Gastroesophageal sphincter (tissue), 3 donors: ENCODE measurements at regions not wholly inside any gene's neighbourhood (a gene's known extent, or its start where the extent isn't known, plus 50 kb on each side); places are given as distances from the start of the nearest gene placed in this dataset.
"Not testable (repeated sequence)": the region's sequence is repeated elsewhere in the genome, so short reads cannot be mapped to it uniquely, and the experiment has no call there.

Source experiments
- EP300 ChIP-seq: sonication (generic); formaldehyde crosslinking; IDR thresholded peaks from one replicate; pipeline ENCODE4 v1.6.1; 2017; ENCODE audit warnings: antibody characterized with exemption, mild to moderate bottlenecking
- POLR2AphosphoS5 ChIP-seq: sonication (generic); formaldehyde crosslinking; IDR thresholded peaks from one replicate; pipeline ENCODE4 v1.6.1; 2017; ENCODE audit warnings: antibody characterized with exemption
- TF ChIP-seq, protein P1 (sequence below), 4 experiments: fragments of 200-600 bp in 2 of 4; fragments of 450-650 bp in 2 of 4; sonication (generic) in 1 of 4; IDR thresholded peaks; one replicate each; pipeline ENCODE4 v1.5.1; 2017 to 2019; ENCODE audit warnings: antibody characterized with exemption in 4 of 4, mild to moderate bottlenecking in 2 of 4, moderate library complexity in 2 of 4

DNA sequence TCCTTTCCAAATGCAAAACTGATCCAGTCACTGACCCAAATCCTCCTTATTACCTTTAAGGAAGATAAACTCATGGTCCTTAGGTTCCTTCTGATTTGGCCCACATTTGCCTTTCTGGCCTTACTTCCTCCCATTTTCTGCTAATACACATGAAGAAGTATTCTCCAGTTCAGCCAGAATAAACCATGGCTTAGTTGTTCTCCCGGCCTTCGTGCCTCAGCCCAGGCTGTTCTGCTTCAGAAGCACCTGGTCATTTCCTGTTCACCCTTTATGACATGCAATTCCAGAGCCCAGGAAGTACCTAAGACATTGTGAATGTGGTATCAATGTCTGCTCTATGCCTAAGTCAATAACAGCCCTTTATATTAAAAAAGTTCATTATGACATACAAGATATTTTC lies 4790.1 kb upstream of the OR11H1 start:
- TF ChIP-seq, protein P1, sequence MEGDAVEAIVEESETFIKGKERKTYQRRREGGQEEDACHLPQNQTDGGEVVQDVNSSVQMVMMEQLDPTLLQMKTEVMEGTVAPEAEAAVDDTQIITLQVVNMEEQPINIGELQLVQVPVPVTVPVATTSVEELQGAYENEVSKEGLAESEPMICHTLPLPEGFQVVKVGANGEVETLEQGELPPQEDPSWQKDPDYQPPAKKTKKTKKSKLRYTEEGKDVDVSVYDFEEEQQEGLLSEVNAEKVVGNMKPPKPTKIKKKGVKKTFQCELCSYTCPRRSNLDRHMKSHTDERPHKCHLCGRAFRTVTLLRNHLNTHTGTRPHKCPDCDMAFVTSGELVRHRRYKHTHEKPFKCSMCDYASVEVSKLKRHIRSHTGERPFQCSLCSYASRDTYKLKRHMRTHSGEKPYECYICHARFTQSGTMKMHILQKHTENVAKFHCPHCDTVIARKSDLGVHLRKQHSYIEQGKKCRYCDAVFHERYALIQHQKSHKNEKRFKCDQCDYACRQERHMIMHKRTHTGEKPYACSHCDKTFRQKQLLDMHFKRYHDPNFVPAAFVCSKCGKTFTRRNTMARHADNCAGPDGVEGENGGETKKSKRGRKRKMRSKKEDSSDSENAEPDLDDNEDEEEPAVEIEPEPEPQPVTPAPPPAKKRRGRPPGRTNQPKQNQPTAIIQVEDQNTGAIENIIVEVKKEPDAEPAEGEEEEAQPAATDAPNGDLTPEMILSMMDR (IDR thresholded peaks at IDR 0.05) = not testable (repeated sequence)
- TF ChIP-seq EP300, POLR2AphosphoS5: not testable (repeated sequence)
